Neural progenitor cell (in vitro differentiated cells): ENCODE measurements at regions not wholly inside any gene's neighbourhood (a gene's known extent, or its start where the extent isn't known, plus 50 kb on each side); places are given as distances from the start of the nearest gene placed in this dataset.

Experiments used
- CTCF ChIP-seq: fragments of 200-600 bp; sonication (generic); IDR thresholded peaks from 2 replicates; pipeline ENCODE4 v1.5.1; 2017; ENCODE audit warnings: antibody characterized with exemption, mild to moderate bottlenecking
- EZH2phosphoT487 ChIP-seq: fragments of 200-600 bp; sonication (generic); IDR thresholded peaks from 2 replicates; pipeline ENCODE4 v1.6.1; 2017; ENCODE audit warnings: antibody characterized with exemption

GRCh38 chrX:39309018-39309635, 507.9 kb downstream of the MID1IP1 start:
- TF ChIP-seq CTCF (no peak), EZH2phosphoT487 (no peak)
